GM19035 (cell line): ENCODE measurements at regions not wholly inside any gene's neighbourhood (a gene's known extent, or its start where the extent isn't known, plus 50 kb on each side); places are given as distances from the start of the nearest gene placed in this dataset.

Source experiments
- ATAC-seq: cut with Tn5 transposase; IDR thresholded peaks from one replicate; pipeline ENCODE4 v1.9.1; 2021; ENCODE audit not compliant: unreplicated experiment

GRCh38 chr2:34660741-34661140, 1061.6 kb upstream of the FAM98A start:
- ATAC-seq = no peak

- ATAC-seq = no peak
Observed at GRCh38 chr2:34656632-34657031, 1057.5 kb upstream of the FAM98A start.

- no peak for ATAC-seq
Observed at GRCh38 chr2:34652636-34653035, 1053.5 kb upstream of the FAM98A start.

- ATAC-seq = no peak
Observed at GRCh38 chr2:34646901-34647300, 1047.8 kb upstream of the FAM98A start.

- ATAC-seq = no peak
Observed at GRCh38 chr2:34632327-34632726, 1033.2 kb upstream of the FAM98A start.

GRCh38 chr2:34627003-34627402, 1027.9 kb upstream of the FAM98A start:
- no peak for ATAC-seq

GRCh38 chr2:34604164-34604563, 1005.1 kb upstream of the FAM98A start:
- no peak for ATAC-seq

- no peak for ATAC-seq
Observed at GRCh38 chr2:34602262-34602661, 1003.2 kb upstream of the FAM98A start.

- ATAC-seq = no peak
Observed at GRCh38 chr2:34601561-34601960, 1002.5 kb upstream of the FAM98A start.

GRCh38 chr2:34578641-34579040, 979.5 kb upstream of the FAM98A start:
- ATAC-seq = no peak

- ATAC-seq = no peak
Observed at GRCh38 chr2:34570266-34570872, 971.3 kb upstream of the FAM98A start.

- ATAC-seq = no peak
Observed at GRCh38 chr2:34567128-34567527, 968.0 kb upstream of the FAM98A start.

- no peak for ATAC-seq
Observed at GRCh38 chr2:34552337-34552736, 953.2 kb upstream of the FAM98A start.

- no peak for ATAC-seq
Observed at GRCh38 chr2:34549710-34550345, 950.7 kb upstream of the FAM98A start.

- no peak for ATAC-seq
Observed at GRCh38 chr2:34547900-34548299, 948.8 kb upstream of the FAM98A start.

- ATAC-seq = no peak
Observed at GRCh38 chr2:34547340-34547739, 948.2 kb upstream of the FAM98A start.

- no peak for ATAC-seq
Observed at GRCh38 chr2:34545486-34546136, 946.5 kb upstream of the FAM98A start.

GRCh38 chr2:34534761-34535160, 935.7 kb upstream of the FAM98A start:
- ATAC-seq = no peak

GRCh38 chr2:34534341-34534740, 935.2 kb upstream of the FAM98A start:
- no peak for ATAC-seq

- ATAC-seq = no peak
Observed at GRCh38 chr2:34533585-34534183, 934.6 kb upstream of the FAM98A start.

GRCh38 chr2:34529965-34530364, 930.9 kb upstream of the FAM98A start:
- no peak for ATAC-seq

- no peak for ATAC-seq
Observed at GRCh38 chr2:34523958-34524514, 924.9 kb upstream of the FAM98A start.
